ENCODE measurements at regions not wholly inside any gene's neighbourhood (a gene's known extent, or its start where the extent isn't known, plus 50 kb on each side); places are given as distances from the start of the nearest gene placed in this dataset.

DNA sequence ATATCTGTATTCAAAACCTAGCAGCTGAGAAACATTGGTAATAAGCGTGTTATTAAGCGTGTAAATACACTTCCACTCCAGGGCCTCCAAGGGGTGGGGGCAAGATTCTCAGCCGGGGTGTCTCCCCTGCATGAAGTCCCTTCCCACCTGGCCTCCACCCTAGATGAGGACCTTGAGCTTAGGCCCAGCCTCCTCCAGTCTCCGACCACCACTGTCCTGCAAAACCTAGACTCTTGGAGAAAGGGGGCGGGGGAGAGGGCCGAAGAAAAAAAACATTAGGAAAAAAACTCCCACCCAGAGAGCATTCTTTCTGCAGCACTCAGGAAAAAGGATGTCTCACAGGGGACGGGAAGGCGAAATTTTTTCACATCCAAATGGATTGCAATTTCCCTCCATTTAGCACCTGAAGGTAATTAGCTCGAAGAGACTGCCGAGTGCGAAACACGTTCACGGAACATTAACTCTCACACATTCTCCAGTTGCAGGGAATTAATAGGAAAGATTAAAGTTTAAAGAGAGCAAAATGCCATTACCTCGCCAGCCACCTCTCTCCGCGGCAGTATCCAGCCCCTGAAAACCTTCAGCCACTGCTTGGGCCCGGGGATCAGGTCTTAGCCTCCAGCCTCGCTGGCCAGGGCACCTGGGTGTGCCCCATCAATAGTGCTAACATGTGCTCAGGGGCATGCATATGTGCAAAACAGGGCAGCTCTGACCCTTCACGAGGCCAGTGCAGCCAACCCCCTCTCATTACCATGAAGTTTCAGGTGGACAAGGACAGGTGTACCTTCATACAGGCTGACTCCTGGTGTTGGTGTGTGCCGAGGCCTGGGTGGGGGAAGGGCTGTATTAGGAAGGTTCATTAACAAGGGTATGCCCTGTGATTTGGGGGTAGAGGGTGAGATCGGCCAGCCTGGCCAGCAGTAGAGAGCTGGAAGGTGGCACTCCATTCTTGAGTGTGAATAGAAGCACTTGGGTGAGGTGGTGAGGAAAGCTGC is 77.2 kb downstream of the HIF1AN start:
- TF ChIP-seq, protein P1, sequence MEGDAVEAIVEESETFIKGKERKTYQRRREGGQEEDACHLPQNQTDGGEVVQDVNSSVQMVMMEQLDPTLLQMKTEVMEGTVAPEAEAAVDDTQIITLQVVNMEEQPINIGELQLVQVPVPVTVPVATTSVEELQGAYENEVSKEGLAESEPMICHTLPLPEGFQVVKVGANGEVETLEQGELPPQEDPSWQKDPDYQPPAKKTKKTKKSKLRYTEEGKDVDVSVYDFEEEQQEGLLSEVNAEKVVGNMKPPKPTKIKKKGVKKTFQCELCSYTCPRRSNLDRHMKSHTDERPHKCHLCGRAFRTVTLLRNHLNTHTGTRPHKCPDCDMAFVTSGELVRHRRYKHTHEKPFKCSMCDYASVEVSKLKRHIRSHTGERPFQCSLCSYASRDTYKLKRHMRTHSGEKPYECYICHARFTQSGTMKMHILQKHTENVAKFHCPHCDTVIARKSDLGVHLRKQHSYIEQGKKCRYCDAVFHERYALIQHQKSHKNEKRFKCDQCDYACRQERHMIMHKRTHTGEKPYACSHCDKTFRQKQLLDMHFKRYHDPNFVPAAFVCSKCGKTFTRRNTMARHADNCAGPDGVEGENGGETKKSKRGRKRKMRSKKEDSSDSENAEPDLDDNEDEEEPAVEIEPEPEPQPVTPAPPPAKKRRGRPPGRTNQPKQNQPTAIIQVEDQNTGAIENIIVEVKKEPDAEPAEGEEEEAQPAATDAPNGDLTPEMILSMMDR (IDR thresholded peaks at IDR 0.05): no peak
- TF ChIP-seq EP300 (IDR thresholded peaks at IDR 0.05) (no peak), POLR2A (IDR thresholded peaks at IDR 0.05; ENCODE audit: low read depth) (no peak), POLR2AphosphoS5 (IDR thresholded peaks at IDR 0.05) (no peak)
